Uterus (tissue), 2 donors: ENCODE measurements at regions not wholly inside any gene's neighbourhood (a gene's known extent, or its start where the extent isn't known, plus 50 kb on each side); places are given as distances from the start of the nearest gene placed in this dataset.

ENCODE experiments used
- CTCF ChIP-seq, 4 experiments: fragments of 200-600 bp in 2 of 4; fragments of 450-650 bp in 2 of 4; sonication (generic) in 2 of 4; IDR thresholded peaks; one replicate each; pipeline ENCODE4 v1.5.1; 2016 to 2019; ENCODE audit warnings: antibody characterized with exemption in 4 of 4, mild to moderate bottlenecking in 2 of 4, moderate library complexity in 1 of 4
- POLR2A ChIP-seq, 2 donors: fragments of 450-650 bp; IDR thresholded peaks; one replicate each; pipeline ENCODE4 v1.6.1; 2016; ENCODE audit warnings: antibody characterized with exemption in 2 of 2, mild to moderate bottlenecking in 1 of 2, moderate library complexity in 1 of 2

GRCh38 chr15:69626095-69627066 lies 173.8 kb downstream of the RPLP1 start:
- no peak for TF ChIP-seq POLR2A (IDR thresholded peaks at IDR 0.05)
- no peak for TF ChIP-seq CTCF (IDR thresholded peaks at IDR 0.05)
